ENCODE measurements at regions not wholly inside any gene's neighbourhood (a gene's known extent, or its start where the extent isn't known, plus 50 kb on each side); places are given as distances from the start of the nearest gene placed in this dataset.

GRCh38 chr11:45037434-45038005 is 86.8 kb upstream of the TP53I11 start:
- no peak for DNase-seq

- DNase-seq, result no peak
These were observed 88.2 kb upstream of the TP53I11 start for GRCh38 chr11:45038923-45039322.

- DNase-seq, result peak in 1 of 14 donors; percentile 94
These were observed 90.9 kb upstream of the TP53I11 start for GRCh38 chr11:45041596-45041995.

GRCh38 chr11:45042560-45042959 is 91.9 kb upstream of the TP53I11 start:
- DNase-seq, result peak in 1 of 14 donors; percentile 8

GRCh38 chr11:45043755-45044475 is 93.2 kb upstream of the TP53I11 start:
- DNase-seq, result peak in 1 of 14 donors; percentile 35

- peak in 7 of 14 donors; percentile 9 to 65 (median 12) for DNase-seq
These were observed 95.2 kb upstream of the TP53I11 start for GRCh38 chr11:45045683-45046471.

- DNase-seq, result peak in 1 of 14 donors; percentile 31
These were observed 97.7 kb upstream of the TP53I11 start for GRCh38 chr11:45048313-45048841.

GRCh38 chr11:45048870-45049691 is 97.4 kb upstream of the PRDM11 start:
- DNase-seq, result peak in 1 of 14 donors; percentile 89

GRCh38 chr11:45050111-45050510 is 96.3 kb upstream of the PRDM11 start:
- peak in 1 of 14 donors; percentile 10 for DNase-seq

GRCh38 chr11:45051621-45052020 is 94.8 kb upstream of the PRDM11 start:
- DNase-seq, result peak in 2 of 14 donors; percentile 41 to 90

GRCh38 chr11:45052361-45052760 is 94.1 kb upstream of the PRDM11 start:
- peak in 1 of 14 donors; percentile 85 for DNase-seq

- peak in 1 of 14 donors; percentile 58 for DNase-seq
These were observed 92.5 kb upstream of the PRDM11 start for GRCh38 chr11:45053736-45054446.

GRCh38 chr11:45054956-45055355 is 91.5 kb upstream of the PRDM11 start:
- no peak for DNase-seq

GRCh38 chr11:45056529-45056928 is 89.9 kb upstream of the PRDM11 start:
- no peak for DNase-seq

GRCh38 chr11:45057938-45058646 is 88.3 kb upstream of the PRDM11 start:
- DNase-seq, result no peak

GRCh38 chr11:45058647-45058950 is 87.8 kb upstream of the PRDM11 start:
- DNase-seq, result no peak

- DNase-seq, result no peak
These were observed 85.7 kb upstream of the PRDM11 start for GRCh38 chr11:45060707-45061106.

- no peak for DNase-seq
These were observed 84.8 kb upstream of the PRDM11 start for GRCh38 chr11:45061641-45062040.

- DNase-seq, result no peak
These were observed 84.3 kb upstream of the PRDM11 start for GRCh38 chr11:45062115-45062514.

GRCh38 chr11:45062974-45063635 is 83.3 kb upstream of the PRDM11 start:
- no peak for DNase-seq

Measured in C1 segment of cervical spinal cord (tissue), 14 donors.